ENCODE measurements at regions not wholly inside any gene's neighbourhood (a gene's known extent, or its start where the extent isn't known, plus 50 kb on each side); places are given as distances from the start of the nearest gene placed in this dataset.
A peak's percentile ranks its signal among the peaks of the same experiment; 100 is the strongest.
"Not testable (repeated sequence)": the region's sequence is repeated elsewhere in the genome, so short reads cannot be mapped to it uniquely, and the experiment has no call there.

- DNase-seq (ENCODE audit: low read depth) = peak; percentile 50
Observed at GRCh38 chr10:106078895-106079576, 1085.5 kb downstream of the SORCS1 start.

DNA sequence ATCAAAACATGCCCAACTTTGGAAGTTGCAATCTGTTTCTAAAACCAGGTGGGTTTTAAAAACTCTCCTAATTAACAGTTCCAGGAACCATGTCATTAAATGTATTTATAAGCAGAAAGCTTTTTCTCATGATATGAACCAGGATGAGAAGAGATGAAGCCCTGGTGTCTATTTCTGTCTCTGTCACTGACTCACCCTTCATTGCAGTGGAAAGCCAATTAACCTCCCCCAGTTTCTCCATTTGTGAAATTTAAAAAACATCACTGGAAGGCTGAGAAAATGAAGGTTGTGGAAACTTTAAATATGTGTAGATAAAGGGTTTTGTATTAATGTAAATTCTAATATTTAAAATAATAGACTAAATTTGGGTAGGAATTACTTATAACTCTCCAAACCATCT is 1088.0 kb downstream of the SORCS1 start:
- DNase-seq (ENCODE audit: low read depth) = peak; percentile 15

DNA sequence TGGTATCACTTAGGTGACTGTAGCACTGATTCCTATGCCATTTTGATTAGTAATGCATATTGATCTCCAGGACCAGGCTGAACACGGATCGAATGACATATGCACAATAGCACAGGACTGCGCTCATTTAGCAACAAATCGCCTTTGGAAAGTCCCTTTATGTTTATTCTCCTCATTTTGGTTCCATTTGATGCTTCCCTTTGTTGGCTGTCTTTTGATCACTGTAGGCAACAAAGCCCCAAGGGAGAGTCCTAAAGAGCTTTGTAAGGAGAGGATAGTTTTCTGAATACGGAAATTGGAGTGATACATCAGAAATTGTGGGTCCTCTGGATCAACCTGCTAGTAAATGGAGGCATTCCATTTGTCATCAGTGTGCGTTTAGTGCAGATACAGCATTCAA is 1111.4 kb downstream of the SORCS1 start:
- no peak for DNase-seq (ENCODE audit: low read depth)

GRCh38 chr10:106044503-106044902 is 1120.0 kb downstream of the SORCS1 start:
- DNase-seq (ENCODE audit: low read depth) = no peak

DNA sequence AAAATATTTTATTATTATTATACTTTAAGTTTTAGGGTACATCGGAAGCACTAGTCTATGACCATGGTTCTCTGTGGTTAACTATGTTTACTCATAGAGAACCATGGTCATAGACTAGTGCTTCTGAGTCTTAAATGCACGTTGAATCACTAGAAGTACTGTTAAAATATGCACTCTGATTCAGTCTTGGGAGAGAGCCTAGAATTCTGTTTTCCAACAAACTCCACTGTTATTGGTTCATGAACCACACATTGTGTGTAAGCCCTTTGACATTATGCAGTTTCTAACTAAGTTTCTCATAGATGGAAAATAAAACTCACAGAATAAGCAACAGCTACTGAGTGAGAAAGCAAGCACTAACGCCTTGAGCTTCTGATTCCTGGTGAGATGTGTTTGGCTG is 1120.6 kb downstream of the SORCS1 start:
- peak; percentile 40 for DNase-seq (ENCODE audit: low read depth)

- DNase-seq (ENCODE audit: low read depth) = no peak
Observed at GRCh38 chr10:106038246-106038645, 1126.3 kb downstream of the SORCS1 start.

DNA sequence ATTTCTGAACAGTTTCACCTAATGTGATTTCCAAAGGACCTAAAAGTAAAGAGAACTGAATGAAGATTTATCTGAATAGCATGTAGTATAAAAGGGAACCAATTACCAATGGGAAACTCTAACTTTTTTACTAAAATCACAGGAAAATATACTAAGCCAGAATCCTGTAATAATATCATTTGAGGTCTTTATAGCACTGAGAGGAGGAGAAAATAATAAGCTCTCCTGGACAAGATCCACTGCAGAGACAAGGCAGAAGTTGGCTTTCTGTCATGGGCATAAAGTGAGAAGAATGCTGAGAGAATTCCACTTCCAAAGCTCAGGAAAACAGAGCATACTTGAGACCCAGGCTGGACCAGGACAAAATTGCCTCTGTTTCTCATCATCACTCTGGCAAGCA is 1131.4 kb downstream of the SORCS1 start:
- DNase-seq (ENCODE audit: low read depth) = no peak

DNA sequence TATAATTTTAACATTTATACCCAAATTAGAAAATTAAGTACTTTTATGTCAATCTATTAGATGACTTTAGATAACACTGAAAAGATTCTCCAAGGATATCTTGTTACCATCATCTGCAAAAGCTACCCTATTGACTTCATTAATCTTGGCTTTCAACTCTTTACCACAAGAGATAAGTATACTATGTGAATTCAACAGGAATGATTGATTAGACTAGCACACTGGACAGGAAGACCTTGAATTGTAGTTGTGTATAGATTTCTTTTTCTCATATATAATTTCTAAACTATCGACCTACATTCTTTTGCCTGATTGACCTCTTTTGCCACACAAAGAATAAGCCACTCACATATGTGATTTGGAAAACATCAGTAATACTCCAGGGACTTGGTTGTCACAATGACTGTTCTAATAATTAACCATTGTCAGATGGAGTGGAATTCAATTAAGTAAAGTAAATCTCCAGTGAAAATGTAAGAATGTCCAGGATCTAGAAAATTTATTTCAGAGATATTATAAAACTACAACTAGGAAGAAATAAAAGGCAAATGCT is 1132.0 kb downstream of the SORCS1 start:
- DNase-seq (ENCODE audit: low read depth) = no peak

- no peak for DNase-seq (ENCODE audit: low read depth)
Observed at GRCh38 chr10:106027240-106027639, 1137.3 kb downstream of the SORCS1 start.

DNA sequence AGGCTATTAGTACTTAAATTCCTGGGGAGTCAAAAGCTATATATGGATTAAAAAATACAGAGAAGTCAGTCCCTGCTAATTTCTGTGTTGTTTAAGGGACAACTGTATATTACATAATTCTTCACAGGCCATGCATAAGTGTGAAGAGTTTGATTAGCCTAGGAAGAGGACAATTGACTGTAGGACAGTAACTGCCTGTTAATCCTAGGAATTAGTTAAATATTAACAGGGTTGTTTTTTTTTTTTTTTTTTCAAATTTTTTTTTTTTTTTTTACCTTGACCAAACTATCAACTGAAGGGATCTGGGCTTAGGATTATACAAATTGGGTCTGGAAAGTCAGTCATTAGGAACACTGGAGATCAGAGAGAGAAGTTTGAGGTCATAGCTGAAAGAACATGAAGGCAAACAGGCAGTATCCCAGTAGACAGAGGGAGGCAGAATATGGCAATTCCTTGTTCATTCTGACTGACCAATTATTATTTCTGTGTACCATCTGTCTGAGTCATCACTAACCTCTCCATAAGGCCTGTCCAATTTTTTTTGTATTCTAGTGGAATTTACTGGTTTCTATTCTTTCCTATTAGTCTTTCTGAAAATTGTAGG is 1139.2 kb downstream of the SORCS1 start:
- DNase-seq (ENCODE audit: low read depth) = no peak

GRCh38 chr10:106023329-106023728 is 1141.2 kb downstream of the SORCS1 start:
- no peak for DNase-seq (ENCODE audit: low read depth)

- DNase-seq (ENCODE audit: low read depth) = not testable (repeated sequence)
Observed at GRCh38 chr10:106019559-106019958, 1144.9 kb downstream of the SORCS1 start.

DNA sequence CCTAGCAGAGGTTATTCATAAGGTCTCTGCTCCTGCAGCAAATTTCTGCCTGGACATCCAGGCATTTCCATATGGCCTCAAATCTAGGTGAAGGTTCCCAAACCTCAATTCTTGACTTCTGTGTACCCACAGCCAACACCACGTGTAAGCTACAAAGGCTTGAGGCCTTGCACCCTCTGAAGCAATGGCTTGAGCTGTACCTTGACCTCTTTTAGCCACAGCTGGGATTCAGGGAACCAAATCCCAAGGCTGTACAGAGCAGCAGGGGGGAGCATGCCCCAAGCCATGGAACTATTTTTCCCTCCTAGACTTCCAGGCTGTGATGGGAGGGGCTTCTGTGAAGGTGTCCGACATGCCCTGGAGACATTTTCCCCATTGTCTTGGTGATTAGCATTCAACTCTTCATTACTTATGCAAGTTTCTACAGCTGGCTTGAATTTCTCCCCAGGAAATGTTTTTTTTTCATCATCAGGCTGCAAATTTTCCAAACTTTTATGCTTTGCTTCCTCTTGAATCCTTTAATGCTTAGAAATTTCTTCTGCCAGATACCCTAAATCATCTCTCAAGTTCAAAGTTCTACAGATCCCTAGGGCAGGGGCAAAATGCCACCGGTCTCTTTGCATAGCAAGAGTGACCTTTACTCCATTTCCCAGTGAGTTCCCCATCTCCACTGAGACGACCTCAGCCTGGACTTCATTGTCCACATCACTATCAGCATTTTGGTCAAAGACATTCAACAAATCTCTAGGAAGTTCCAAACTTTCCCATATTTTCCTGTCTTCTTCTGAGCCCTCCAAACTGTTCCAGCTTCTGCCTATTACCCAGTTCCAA is 1148.9 kb downstream of the SORCS1 start:
- not testable (repeated sequence) for DNase-seq (ENCODE audit: low read depth)

- DNase-seq (ENCODE audit: low read depth) = no peak
Observed at GRCh38 chr10:106011250-106011649, 1153.3 kb downstream of the SORCS1 start.

DNA sequence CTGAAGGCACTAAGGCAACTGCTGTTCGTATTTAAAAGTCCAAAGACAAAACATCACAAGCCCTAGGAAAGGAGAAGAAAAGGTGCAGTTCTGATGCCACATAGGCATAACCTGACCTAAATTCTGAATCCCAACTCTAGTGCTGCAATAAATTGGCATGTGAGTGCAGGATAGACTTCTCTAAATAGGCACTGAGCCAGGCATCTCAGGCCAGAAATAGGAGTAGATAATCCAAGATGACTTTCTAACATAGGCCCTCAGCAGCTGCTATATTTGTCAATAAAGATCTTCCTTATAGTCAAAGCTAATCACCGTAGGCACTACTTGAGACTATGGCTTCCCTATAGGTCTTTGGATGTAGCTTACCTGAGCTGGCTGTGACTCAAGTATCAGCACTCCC is 1163.8 kb downstream of the SORCS1 start:
- DNase-seq (ENCODE audit: low read depth) = no peak

- no peak for DNase-seq (ENCODE audit: low read depth)
Observed at GRCh38 chr10:105993609-105994008, 1170.9 kb downstream of the SORCS1 start.

DNA sequence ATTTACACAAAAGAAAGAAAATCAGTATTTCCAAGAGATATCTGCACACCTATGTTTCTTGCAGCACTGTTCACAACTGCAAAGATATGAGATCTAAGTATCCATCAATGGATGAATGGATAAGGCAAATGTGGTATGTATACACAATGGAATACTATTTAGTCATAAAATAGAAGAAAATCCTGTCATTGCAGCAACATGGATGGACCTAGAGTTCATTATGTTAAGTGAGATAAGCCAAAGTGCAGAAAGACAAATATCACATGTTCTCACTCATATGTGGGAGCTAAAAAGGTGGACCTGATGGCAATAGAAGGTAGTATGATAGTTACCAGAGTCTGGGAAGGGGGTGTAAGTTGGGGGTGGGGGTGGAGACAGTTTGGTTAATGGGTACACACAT is 1171.6 kb downstream of the SORCS1 start:
- DNase-seq (ENCODE audit: low read depth) = no peak

GRCh38 chr10:105990529-105990928 is 1174.0 kb downstream of the SORCS1 start:
- DNase-seq (ENCODE audit: low read depth) = no peak

- no peak for DNase-seq (ENCODE audit: low read depth)
Observed at GRCh38 chr10:105989995-105990394, 1174.5 kb downstream of the SORCS1 start.

- no peak for DNase-seq (ENCODE audit: low read depth)
Observed at GRCh38 chr10:105988848-105989247, 1175.7 kb downstream of the SORCS1 start.

DNA sequence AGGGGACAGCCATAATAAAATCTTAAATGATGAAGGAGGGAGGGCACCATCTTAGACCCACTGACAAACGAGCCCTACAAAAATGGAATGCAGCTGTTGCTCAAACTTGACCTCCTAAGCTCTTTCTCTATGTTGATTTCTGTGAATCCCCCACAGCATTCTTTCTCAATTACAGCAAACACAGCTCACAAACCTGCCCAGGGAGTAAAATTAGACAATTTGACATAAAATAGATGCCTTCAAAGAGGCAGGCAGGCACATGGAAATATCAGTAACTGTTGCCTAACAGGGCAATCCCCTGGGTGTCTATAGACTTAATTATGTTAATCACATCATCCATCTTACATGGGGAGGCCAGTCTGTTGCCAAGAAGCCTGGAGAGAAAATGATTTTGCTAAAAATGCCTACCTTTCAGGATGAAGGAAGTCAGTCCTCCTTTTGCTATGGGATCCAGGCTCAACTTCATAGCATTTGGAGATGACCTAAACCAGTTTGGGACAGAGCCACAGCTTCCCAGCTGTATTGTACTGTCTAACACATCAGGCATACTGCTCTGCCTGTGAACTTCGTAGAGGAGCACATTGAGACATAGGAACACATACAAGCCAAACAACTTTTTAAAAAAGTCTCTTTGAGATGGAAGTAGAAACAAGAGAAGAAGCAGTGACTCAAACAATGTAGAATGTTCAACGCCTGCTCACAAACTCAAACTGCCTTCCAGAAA is 1177.4 kb downstream of the SORCS1 start:
- no peak for DNase-seq (ENCODE audit: low read depth)

DNA sequence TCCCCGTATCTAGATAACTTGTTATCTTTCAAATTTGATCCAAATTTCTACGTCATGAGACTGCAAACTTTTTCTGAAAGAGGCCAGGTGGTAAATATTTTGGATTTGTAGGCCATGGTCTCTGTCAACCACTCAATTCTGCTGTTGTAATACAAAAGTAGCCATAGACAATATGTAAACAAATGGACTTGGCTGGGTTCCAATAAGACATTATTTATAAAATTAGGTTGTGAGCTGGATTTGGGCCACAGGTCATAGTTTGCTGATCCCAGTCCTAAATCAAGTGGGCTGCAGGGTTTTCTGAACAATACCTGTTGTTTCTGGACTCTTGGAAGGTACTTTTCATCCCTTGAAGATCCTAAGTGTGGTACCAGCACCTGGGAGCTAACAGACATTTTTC is 1178.0 kb downstream of the SORCS1 start:
- DNase-seq (ENCODE audit: low read depth) = no peak

All from EH (cell line).